Limb (tissue), 2 donors: ENCODE measurements at regions not wholly inside any gene's neighbourhood (a gene's known extent, or its start where the extent isn't known, plus 50 kb on each side); places are given as distances from the start of the nearest gene placed in this dataset.

Source experiments
- DNase-seq, 2 donors: peaks; one replicate each; pipeline ENCODE4 v3.0.0-alpha.2; 2016; ENCODE audit errors: extremely low spot score in 2 of 2

GRCh38 chr2:65548064-65548463, 115.7 kb upstream of the SPRED2 start:
- no peak for DNase-seq

GRCh38 chr2:65545837-65546805, 113.7 kb upstream of the SPRED2 start:
- no peak for DNase-seq

- no peak for DNase-seq
These were observed 109.4 kb upstream of the SPRED2 start for GRCh38 chr2:65541773-65542172.

GRCh38 chr2:65539633-65540032, 107.2 kb upstream of the SPRED2 start:
- no peak for DNase-seq

GRCh38 chr2:65537651-65538385, 105.4 kb upstream of the SPRED2 start:
- DNase-seq, result no peak

- no peak for DNase-seq
These were observed 104.2 kb upstream of the SPRED2 start for GRCh38 chr2:65536596-65536995.

- DNase-seq, result no peak
These were observed 100.5 kb upstream of the SPRED2 start for GRCh38 chr2:65532937-65533336.

- DNase-seq, result no peak
These were observed 99.9 kb upstream of the SPRED2 start for GRCh38 chr2:65532326-65532725.

GRCh38 chr2:65530547-65531320, 98.3 kb upstream of the SPRED2 start:
- no peak for DNase-seq

- DNase-seq, result no peak
These were observed 97.0 kb upstream of the SPRED2 start for GRCh38 chr2:65529419-65529818.

GRCh38 chr2:65528241-65528574, 95.8 kb upstream of the SPRED2 start:
- DNase-seq, result no peak

GRCh38 chr2:65527451-65528240, 95.2 kb upstream of the SPRED2 start:
- no peak for DNase-seq

GRCh38 chr2:65525616-65526231, 93.3 kb upstream of the SPRED2 start:
- DNase-seq, result peak in 1 of 2 donors; percentile 34

- no peak for DNase-seq
These were observed 90.5 kb upstream of the SPRED2 start for GRCh38 chr2:65522922-65523321.

- no peak for DNase-seq
These were observed 86.4 kb upstream of the SPRED2 start for GRCh38 chr2:65518751-65519150.

GRCh38 chr2:65514555-65515195, 82.3 kb upstream of the SPRED2 start:
- no peak for DNase-seq

GRCh38 chr2:65512783-65513182, 80.4 kb upstream of the SPRED2 start:
- DNase-seq, result no peak

GRCh38 chr2:65511306-65511705, 78.9 kb upstream of the SPRED2 start:
- DNase-seq, result no peak

GRCh38 chr2:65508225-65508624, 75.8 kb upstream of the SPRED2 start:
- no peak for DNase-seq
